Cardiac septum (tissue), 1 donor: ENCODE measurements at regions not wholly inside any gene's neighbourhood (a gene's known extent, or its start where the extent isn't known, plus 50 kb on each side); places are given as distances from the start of the nearest gene placed in this dataset. TPM values are rescaled to one million over a fixed set of nuclear protein-coding genes. Genes with fewer than 3 reads are reported as not detected.

Experiments used
- microRNA-seq: library from miRNA; unstranded; fragments of <30 nt; microRNA quantifications from one replicate; pipeline ENCODE4 v1.2.0, GENCODE V29; 2020
- donor health status: DM: no; HTN: no; CAD: no.

Small RNA genes lying in the stretch of these regions (microRNA-seq; reads per million reads assigned to microRNA genes)
- gene MIR6130, result not detected
